ENCODE measurements at regions not wholly inside any gene's neighbourhood (a gene's known extent, or its start where the extent isn't known, plus 50 kb on each side); places are given as distances from the start of the nearest gene placed in this dataset.

GRCh38 chr20:57869951-57870315, 160.1 kb upstream of the PMEPA1 start:
- TF ChIP-seq, protein P1, sequence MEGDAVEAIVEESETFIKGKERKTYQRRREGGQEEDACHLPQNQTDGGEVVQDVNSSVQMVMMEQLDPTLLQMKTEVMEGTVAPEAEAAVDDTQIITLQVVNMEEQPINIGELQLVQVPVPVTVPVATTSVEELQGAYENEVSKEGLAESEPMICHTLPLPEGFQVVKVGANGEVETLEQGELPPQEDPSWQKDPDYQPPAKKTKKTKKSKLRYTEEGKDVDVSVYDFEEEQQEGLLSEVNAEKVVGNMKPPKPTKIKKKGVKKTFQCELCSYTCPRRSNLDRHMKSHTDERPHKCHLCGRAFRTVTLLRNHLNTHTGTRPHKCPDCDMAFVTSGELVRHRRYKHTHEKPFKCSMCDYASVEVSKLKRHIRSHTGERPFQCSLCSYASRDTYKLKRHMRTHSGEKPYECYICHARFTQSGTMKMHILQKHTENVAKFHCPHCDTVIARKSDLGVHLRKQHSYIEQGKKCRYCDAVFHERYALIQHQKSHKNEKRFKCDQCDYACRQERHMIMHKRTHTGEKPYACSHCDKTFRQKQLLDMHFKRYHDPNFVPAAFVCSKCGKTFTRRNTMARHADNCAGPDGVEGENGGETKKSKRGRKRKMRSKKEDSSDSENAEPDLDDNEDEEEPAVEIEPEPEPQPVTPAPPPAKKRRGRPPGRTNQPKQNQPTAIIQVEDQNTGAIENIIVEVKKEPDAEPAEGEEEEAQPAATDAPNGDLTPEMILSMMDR (IDR thresholded peaks at IDR 0.05; ENCODE audit: low read depth, low read length, missing control alignments), result no peak
- in situ Hi-C loops (cut with HindIII; ENCODE audit: low sequenced_read_pairs), result no loop called here
- no peak overlapping the region for H3K4me3 ChIP-seq (ENCODE audit: low read depth, low read length)
- DNase-seq (ENCODE audit: low read depth), result no peak

DNA sequence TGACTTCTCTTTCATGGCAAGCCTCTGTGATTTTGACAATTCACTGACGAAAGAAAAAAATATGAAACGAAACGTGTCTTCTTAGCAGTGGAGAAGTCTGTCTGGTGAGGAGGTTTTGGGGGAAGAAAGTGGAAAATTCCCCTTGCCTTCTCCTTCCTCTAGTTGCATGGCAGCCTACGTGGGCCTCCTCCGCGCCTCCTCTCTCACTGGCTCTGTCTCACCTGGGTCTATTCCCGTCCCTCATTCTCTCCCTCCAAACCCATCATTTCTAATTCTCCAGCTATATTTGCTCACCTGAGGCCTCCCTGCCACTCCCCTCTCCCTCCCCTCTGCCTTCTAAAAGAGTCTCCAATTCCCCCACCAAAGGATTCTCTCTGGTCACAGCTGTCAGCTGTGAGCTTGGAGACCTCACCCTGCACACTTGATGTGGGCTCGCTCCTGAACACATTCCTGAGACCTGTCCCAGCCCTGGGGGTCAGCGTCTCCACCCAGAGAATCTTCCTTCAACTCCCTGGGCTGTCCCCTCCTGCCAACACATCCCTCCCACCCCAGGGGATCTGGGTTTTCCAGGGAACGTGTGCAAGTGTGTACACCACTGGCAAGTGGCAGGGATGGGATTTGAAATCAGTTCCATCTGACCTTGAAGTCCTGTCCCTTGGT, 159.6 kb upstream of the PMEPA1 start:
- TF ChIP-seq, protein P1 (IDR thresholded peaks at IDR 0.05; ENCODE audit: low read depth, low read length, missing control alignments), result no peak
- DNase-seq (ENCODE audit: low read depth), result no peak
- in situ Hi-C loops (cut with HindIII; ENCODE audit: low sequenced_read_pairs), result no loop called here
- H3K4me3 ChIP-seq (ENCODE audit: low read depth, low read length), result no peak overlapping the region

GRCh38 chr20:57868310-57868709, 158.5 kb upstream of the PMEPA1 start:
- in situ Hi-C loops (cut with HindIII; ENCODE audit: low sequenced_read_pairs), result no loop called here
- H3K4me3 ChIP-seq (ENCODE audit: low read depth, low read length), result no peak overlapping the region
- DNase-seq (ENCODE audit: low read depth), result no peak
- TF ChIP-seq, protein P1 (IDR thresholded peaks at IDR 0.05; ENCODE audit: low read depth, low read length, missing control alignments), result no peak

DNA sequence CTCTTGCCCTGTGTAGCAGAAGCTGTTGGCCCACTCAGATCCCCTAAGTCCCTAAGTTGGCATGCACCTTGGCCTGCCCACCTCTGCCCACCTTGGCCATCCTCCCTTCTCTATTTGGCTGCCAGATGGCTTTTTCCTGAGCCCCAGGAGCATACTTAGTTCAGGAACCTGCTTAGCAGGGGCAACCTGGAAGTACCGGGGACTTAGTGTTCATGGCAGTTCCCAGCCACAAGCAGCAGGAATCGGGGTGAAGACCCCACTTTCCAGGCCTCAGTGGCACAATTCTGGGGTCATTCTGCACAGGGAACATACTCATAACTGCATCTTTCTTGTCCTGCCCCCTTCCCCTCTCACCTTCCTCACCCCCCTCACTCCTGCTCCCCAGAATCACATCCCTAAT, 158.0 kb upstream of the PMEPA1 start:
- DNase-seq (ENCODE audit: low read depth), result no peak
- TF ChIP-seq, protein P1 (IDR thresholded peaks at IDR 0.05; ENCODE audit: low read depth, low read length, missing control alignments), result no peak
- in situ Hi-C loops (cut with HindIII; ENCODE audit: low sequenced_read_pairs), result no loop called here
- no peak overlapping the region for H3K4me3 ChIP-seq (ENCODE audit: low read depth, low read length)

DNA sequence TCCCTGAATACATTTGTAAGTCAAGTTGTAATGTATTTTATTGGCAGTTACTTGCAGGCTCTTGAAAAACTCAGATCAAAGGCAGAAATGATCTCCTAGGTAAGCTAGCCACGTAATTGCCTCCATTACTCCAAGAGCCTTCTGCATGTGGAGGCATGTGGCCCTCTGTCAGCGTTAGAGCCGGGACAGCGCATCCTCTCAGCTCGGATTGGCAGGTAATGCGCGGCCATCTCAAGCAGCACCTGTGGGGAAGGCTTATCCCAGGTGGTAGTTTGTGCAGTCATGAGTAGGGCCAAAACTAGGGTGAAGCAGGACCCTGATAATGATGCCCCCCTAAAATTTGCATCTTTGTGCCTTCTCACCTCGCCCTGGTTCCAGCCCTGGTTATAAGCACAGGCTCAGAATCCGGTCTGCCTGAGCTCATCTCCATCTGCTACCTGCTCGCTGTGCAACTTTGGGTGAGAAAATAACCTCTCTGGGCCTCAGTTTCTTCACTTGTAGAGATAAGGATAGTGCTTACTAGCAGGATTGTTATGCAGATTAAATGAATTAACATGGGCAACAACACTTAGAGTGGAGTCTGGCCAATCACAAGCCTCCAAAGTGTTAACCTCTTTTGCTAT, 157.5 kb upstream of the PMEPA1 start:
- in situ Hi-C loops (cut with HindIII; ENCODE audit: low sequenced_read_pairs), result no loop called here
- DNase-seq (ENCODE audit: low read depth), result no peak
- H3K4me3 ChIP-seq (ENCODE audit: low read depth, low read length), result no peak overlapping the region
- TF ChIP-seq, protein P1 (IDR thresholded peaks at IDR 0.05; ENCODE audit: low read depth, low read length, missing control alignments), result no peak

- DNase-seq (ENCODE audit: low read depth), result no peak
- no peak overlapping the region for H3K4me3 ChIP-seq (ENCODE audit: low read depth, low read length)
- in situ Hi-C loops (cut with HindIII; ENCODE audit: low sequenced_read_pairs), result no loop called here
Measured at GRCh38 chr20:57866250-57867106, 156.7 kb upstream of the PMEPA1 start.

More at GRCh38 chr20:57866250-57867106, 156.7 kb upstream of the PMEPA1 start:
- TF ChIP-seq, protein P1 (IDR thresholded peaks at IDR 0.05; ENCODE audit: low read depth, low read length, missing control alignments), result no peak

Measured in astrocyte of the cerebellum (primary cell).